HUES64 (cell line): ENCODE measurements at regions not wholly inside any gene's neighbourhood (a gene's known extent, or its start where the extent isn't known, plus 50 kb on each side); places are given as distances from the start of the nearest gene placed in this dataset.
"Not testable (repeated sequence)": the region's sequence is repeated elsewhere in the genome, so short reads cannot be mapped to it uniquely, and the experiment has no call there.

Experiments used
- H3K27ac ChIP-seq: 2 replicates; pipeline ENCODE4 v1.7.0; 2013; ENCODE audit warnings: low read depth, low read length, inconsistent platforms
- H3K27me3 ChIP-seq: 2 replicates; pipeline ENCODE4 v1.6.1; 2013; ENCODE audit warnings: mild to moderate bottlenecking, low read length; ENCODE audit not compliant: insufficient read depth
- H3K36me3 ChIP-seq: 2 replicates; pipeline ENCODE4 v1.6.1; 2013; ENCODE audit warnings: mild to moderate bottlenecking, low read length; ENCODE audit not compliant: insufficient read depth
- H3K4me1 ChIP-seq: 2 replicates; pipeline ENCODE4 v1.6.1; 2013; ENCODE audit warnings: mild to moderate bottlenecking, low read length, moderate library complexity; ENCODE audit not compliant: insufficient read depth
- H3K4me3 ChIP-seq: 2 replicates; pipeline ENCODE4 v1.5.1; 2013; ENCODE audit warnings: mild to moderate bottlenecking, low read length, moderate library complexity
- H3K9ac ChIP-seq: 2 replicates; pipeline ENCODE4 v1.6.1; 2013; ENCODE audit warnings: mild to moderate bottlenecking, low read depth, low read length
- H3K9me3 ChIP-seq: 2 replicates; pipeline ENCODE4 v1.6.1; 2013; ENCODE audit warnings: low read depth, low read length; ENCODE audit not compliant: insufficient read depth
- WGBS: fragments of 150-250, 120-280 bp; methylation state at CpG from one replicate; pipeline ENCODE4 v1.1.7; 2013; ENCODE audit warnings: missing lambda C conversion rate; 5-methylcytosine and 5-hydroxymethylcytosine counted together

DNA sequence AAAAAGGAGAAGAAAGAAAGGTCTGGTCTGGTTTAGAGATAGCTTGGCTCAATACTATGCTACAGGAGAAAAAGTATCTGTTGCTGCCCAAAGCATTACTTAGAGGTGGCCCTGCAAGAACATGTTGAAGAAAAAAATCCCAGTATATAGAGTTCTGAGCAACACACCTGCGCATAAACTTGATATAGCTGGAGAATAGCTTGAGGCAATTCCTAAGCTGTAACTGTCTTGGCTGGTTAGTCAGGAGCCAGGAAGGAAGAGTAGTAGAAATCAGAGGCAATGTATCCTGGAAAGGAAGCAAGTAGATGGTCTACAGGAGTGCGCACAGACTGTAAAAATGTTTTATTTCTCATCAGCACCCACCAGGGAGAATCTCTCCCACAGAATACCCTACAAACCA is 209.7 kb downstream of the SLITRK1 start:
- WGBS = 96% methylated on average over 2 of the region's 2 CpGs
- Histone ChIP-seq H3K27ac (no peak overlapping the region), H3K9me3 (0 out of 2 replicates have a peak, but pooled peaks cover 5% of the 10 kb centered on the region), H3K27me3 (no peaks in the 10 kb centered on the region), H3K4me1 (no peaks in the 10 kb centered on the region), H3K9ac (no peak overlapping the region), H3K4me3 (no peak overlapping the region), H3K36me3 (no peaks in the 10 kb centered on the region)

DNA sequence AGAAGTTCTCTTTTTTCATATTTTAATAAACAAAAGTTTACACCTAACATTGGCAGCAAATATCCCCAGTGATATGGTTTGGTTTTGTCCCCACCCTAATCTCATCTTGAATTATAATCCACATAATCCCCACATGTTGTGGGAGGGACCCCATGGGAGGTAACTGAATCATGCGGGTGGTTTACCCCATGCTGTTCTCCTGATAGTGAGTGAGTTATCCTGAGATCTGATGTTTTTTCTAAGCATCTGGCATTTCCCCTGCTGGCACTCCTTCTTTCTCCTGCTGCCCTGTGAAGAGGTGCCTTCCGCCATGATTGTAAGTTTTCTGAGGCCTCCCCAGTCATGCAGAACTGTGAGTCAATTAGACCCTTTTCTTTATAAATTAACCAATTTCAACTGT is 214.7 kb downstream of the SLITRK1 start:
- Histone ChIP-seq H3K9ac (no peak overlapping the region), H3K27ac (no peak overlapping the region), H3K27me3 (no peaks in the 10 kb centered on the region), H3K9me3 (0 out of 2 replicates have a peak, but pooled peaks cover 5% of the 10 kb centered on the region), H3K4me1 (peaks cover 8% of the 10 kb centered on the region; the same call in 1 of the 2 replicates), H3K4me3 (no peak overlapping the region), H3K36me3 (no peaks in the 10 kb centered on the region)
- WGBS = 80% methylated on average over 2 of the region's 2 CpGs

DNA sequence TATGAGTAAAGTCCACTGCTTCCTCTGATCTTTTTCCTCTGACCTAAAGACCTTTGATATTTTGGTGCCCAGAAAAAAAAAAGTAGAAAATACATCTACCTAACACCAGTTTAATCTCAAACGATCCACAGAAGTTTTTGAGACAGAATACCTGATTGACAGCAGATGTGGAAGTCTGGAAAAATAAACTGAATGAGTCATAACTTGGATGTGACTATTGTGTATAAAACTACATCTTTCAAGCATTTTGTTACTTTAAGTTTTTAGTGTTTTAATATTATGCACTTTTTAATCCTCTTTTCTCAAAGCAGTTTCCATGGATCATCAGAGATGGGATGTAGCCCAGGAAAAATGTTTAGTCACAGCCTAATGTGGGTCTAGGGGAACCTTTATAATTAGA is 216.1 kb downstream of the SLITRK1 start:
- Histone ChIP-seq H3K27me3 (no peaks in the 10 kb centered on the region), H3K9ac (no peak overlapping the region), H3K9me3 (0 out of 2 replicates have a peak, but pooled peaks cover 5% of the 10 kb centered on the region), H3K36me3 (no peaks in the 10 kb centered on the region), H3K4me3 (no peak overlapping the region), H3K27ac (no peak overlapping the region), H3K4me1 (peaks cover 8% of the 10 kb centered on the region; the same call in 1 of the 2 replicates)
- 100% methylated on average over 1 of the region's 1 CpG for WGBS

DNA sequence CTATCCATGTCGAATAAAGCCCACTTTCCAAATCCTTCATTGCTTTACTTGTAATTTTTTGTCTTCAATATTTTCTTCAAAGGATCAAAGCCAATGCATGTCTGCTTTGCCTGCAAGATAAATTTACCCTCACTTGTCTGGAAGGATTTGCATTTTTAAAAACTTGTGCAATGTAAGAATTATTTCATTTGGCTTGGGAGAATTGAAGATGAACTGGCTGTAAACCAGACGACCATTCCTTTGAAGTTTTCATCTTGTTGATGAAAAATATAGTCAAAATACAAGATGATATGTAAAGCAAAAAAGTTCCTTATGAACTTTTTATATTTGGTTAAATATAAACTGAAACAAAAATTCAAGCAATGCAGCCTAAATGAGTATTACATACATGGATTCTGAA is 225.0 kb downstream of the SLITRK1 start:
- Histone ChIP-seq H3K27me3 (no peaks in the 10 kb centered on the region), H3K9me3 (no peaks in the 10 kb centered on the region), H3K27ac (no peak overlapping the region), H3K4me3 (no peak overlapping the region), H3K36me3 (no peaks in the 10 kb centered on the region), H3K9ac (no peak overlapping the region), H3K4me1 (no peaks in the 10 kb centered on the region)
- 100% methylated on average over 2 of the region's 2 CpGs for WGBS

DNA sequence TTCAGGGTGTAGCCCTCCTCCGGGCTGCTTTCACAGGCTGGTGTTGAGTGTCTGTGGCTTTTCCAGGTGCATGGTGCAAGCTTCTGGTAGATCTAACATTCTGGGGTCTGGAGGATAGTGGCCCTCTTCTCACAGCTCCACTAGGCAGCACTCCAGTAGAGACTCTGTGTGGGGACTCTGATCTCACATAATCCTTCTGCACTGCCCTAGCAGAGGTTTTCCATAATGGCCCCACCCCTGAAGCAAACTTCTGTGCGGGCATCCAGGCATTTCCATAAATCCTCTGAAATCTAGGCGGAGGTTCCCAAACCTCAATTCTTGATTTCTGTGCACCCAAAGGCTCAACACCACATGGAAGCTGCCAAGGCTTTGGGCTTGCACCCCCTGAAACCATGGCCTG is 239.7 kb downstream of the SLITRK1 start:
- 64% methylated on average over 3 of the region's 3 CpGs for WGBS
- H3K9me3 ChIP-seq, H3K4me3 ChIP-seq: not testable (repeated sequence)

DNA sequence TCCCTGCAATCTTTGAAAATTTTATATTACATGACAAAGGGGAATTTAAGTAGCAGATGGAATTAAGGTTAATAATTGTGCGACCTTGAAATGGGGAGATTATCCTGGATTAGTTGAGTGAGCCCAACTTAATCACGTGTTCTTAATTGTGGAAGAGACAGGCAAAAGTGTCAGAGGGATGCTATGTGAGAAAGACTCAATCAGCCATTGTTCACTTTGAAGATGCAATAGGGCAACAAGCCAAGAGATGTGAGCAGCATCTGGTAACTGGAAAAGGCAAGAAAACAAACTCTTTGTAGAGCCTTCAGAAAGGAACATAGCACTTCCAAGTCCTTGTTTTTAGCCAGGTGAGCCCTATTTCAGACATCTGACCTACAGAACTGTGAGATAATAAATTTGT is 247.7 kb downstream of the SLITRK1 start:
- no peaks in the 10 kb centered on the region for H3K4me1 ChIP-seq
- H3K36me3 ChIP-seq = no peaks in the 10 kb centered on the region
- no peak overlapping the region for H3K27ac ChIP-seq
- H3K4me3 ChIP-seq = no peak overlapping the region
- WGBS = 95% methylated on average over 2 of the region's 2 CpGs
- H3K9me3 ChIP-seq = no peaks in the 10 kb centered on the region
- H3K9ac ChIP-seq = no peak overlapping the region
- no peaks in the 10 kb centered on the region for H3K27me3 ChIP-seq

More for the DNA sequence above, 239.7 kb downstream of the SLITRK1 start:
- H3K36me3 ChIP-seq, H3K27me3 ChIP-seq, H3K4me1 ChIP-seq, H3K9ac ChIP-seq, H3K27ac ChIP-seq: not testable (repeated sequence)

DNA sequence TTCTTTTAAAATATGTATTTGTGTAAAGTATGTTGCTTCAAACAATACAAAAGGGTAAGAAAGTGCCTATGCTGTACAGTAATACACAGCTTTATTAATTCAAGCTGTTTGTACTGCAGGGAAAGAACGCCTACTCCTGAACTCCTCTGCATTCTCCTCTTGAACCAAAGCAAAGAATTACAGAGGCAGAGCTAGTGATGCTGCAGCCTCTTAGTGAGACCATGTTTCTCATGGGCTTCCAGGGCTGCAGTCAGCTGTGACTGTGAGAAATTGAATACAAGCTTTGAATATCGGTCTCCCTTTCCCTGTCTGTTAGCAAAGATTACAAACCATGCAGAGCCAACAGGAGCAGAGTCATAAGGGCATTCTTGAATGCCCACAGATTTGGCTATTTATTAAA is 248.5 kb downstream of the SLITRK1 start:
- Histone ChIP-seq H3K9ac (no peak overlapping the region), H3K36me3 (no peaks in the 10 kb centered on the region), H3K4me3 (no peak overlapping the region), H3K27ac (no peak overlapping the region), H3K4me1 (no peaks in the 10 kb centered on the region), H3K9me3 (no peaks in the 10 kb centered on the region), H3K27me3 (no peaks in the 10 kb centered on the region)
- 91% methylated on average over 2 of the region's 2 CpGs for WGBS

DNA sequence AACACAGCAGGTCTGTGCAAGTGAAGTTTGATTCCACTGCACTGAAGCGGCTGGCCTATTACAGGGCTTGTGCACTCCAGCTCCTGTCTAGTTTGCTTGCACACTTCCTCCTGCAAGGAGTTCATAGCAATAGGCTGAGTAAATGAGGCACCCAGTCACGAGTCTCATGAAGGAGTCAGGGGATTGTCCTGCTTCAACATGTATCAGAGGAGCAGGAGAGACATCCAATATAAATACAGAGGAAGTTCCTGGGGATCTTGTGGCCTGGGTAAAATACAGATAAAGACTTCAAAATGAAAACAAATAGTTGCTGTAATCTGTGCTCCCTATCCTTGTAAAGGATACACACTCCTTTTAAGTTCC is 259.9 kb downstream of the SLITRK1 start:
- Histone ChIP-seq H3K9me3 (no peaks in the 10 kb centered on the region), H3K27ac (no peak overlapping the region)
- WGBS = 100% methylated on average over 2 of the region's 2 CpGs

DNA sequence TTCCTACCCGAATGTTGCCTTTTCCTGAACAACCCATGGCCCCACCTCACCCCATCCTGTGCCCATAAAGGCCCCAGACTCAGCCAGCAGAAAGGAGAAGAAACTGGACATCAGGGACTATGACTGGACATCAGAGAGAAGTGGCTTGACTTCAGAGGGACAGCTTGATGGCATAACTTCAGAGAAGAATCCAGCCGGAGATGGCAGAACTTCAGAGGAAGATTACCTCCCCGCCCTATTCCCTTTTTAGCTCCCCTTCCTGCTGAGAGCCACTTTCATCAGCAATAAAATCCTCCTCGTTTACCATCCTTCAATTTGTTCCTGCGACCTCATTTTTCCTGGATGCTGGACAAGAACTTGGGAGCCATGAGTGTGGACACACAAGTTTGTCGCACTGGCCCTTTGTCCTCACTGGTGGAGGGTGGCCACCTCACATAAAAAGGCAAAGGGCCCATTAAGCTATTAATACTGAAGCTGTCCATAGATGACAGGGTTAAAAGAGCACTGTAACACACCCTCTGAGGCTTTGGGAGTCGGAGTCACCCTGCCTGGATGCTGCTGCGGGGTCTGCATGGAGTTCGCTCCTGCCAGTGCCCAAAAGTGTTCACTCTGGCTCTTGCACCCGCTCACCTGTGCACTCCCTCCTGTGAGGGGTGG is 260.4 kb downstream of the SLITRK1 start:
- H3K27me3 ChIP-seq = no peaks in the 10 kb centered on the region

More for the DNA sequence above, 259.9 kb downstream of the SLITRK1 start:
- Histone ChIP-seq H3K27me3 (no peaks in the 10 kb centered on the region), H3K4me3 (no peak overlapping the region), H3K4me1 (no peaks in the 10 kb centered on the region), H3K9ac (no peak overlapping the region), H3K36me3 (no peaks in the 10 kb centered on the region)

DNA sequence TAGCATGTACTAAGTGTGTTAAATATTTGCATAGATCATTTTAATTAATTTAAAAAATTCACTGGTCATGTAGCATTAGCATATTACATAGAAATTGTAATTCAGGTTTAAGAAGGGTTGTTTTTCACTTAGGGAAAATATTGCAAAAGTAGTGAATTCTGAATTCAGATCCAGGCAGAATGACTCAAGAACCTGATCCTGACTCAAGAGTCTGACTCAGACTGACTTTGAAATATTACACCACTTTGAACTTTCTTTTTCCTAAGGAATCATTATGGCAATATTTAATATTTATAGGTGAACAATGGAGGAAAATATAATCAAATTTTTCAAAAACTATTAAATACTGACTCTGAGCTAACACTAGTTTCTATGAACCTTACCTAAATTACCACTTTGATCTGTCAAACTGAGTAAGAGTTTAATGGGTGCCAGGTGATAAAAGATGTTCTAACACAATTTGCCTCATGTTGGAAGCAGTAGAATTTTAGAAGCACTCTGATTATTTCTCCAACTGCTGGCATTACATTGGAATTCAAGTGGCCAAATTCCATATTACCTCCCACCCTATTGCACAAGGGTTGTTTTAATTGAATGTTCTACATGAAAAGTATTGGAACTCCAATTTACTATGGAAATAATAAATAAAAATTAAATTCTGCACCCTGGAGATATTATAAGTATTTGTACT is 261.6 kb downstream of the SLITRK1 start:
- Histone ChIP-seq H3K27ac (no peak overlapping the region), H3K36me3 (no peaks in the 10 kb centered on the region), H3K27me3 (no peaks in the 10 kb centered on the region), H3K4me3 (no peak overlapping the region), H3K9ac (no peak overlapping the region), H3K4me1 (no peaks in the 10 kb centered on the region), H3K9me3 (no peaks in the 10 kb centered on the region)

More for the DNA sequence above, 260.4 kb downstream of the SLITRK1 start:
- Histone ChIP-seq H3K9ac (no peak overlapping the region), H3K4me1 (no peaks in the 10 kb centered on the region), H3K9me3 (no peaks in the 10 kb centered on the region), H3K36me3 (no peaks in the 10 kb centered on the region), H3K27ac (no peak overlapping the region), H3K4me3 (no peak overlapping the region)
- 94% methylated on average over 10 of the region's 10 CpGs for WGBS

DNA sequence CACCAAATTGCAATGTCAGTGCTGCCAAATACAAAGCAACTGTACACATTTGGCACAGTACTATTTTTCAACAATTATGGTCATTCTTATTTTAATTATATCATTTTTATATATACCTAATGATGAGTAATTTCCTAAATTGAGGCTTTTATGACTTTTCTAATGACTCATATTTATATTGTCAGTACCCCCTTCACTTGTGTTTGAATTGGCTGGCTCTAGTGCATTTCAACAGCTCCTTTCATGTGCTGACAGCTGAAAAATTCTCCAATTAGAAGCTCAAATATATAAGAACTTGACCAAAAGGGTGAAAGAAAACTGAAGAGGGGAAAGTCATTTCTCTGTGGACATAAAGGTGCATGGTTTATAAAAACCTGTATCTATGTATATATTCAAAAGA is 263.3 kb downstream of the SLITRK1 start:
- H3K4me3 ChIP-seq = no peak overlapping the region
- H3K27ac ChIP-seq = no peak overlapping the region
- no peaks in the 10 kb centered on the region for H3K4me1 ChIP-seq

More for the DNA sequence above, 263.3 kb downstream of the SLITRK1 start:
- no peaks in the 10 kb centered on the region for H3K9me3 ChIP-seq
- no peaks in the 10 kb centered on the region for H3K36me3 ChIP-seq
- no peaks in the 10 kb centered on the region for H3K27me3 ChIP-seq
- no peak overlapping the region for H3K9ac ChIP-seq
